ENCODE measurements at regions not wholly inside any gene's neighbourhood (a gene's known extent, or its start where the extent isn't known, plus 50 kb on each side); places are given as distances from the start of the nearest gene placed in this dataset.

- Histone ChIP-seq H3K4me3 (no peak overlapping the region), H3K36me3 (no peaks in the 10 kb centered on the region), H3K4me1 (no peaks in the 10 kb centered on the region), H3K27me3 (peaks cover 0 to 3% of the 10 kb centered on the region in 2 donors), H3K9me3 (peaks cover 0 to 8% of the 10 kb centered on the region in 2 donors), H3K27ac (no peak overlapping the region)
- intact Hi-C loops (cut with DNase I; ENCODE audit: low total_unique reads): no loop called here
- no peak for DNase-seq (ENCODE audit: low spot score in 2 of 2)
- no peak for TF ChIP-seq POLR2AphosphoS5 (IDR thresholded peaks at IDR 0.05)
- no peak for TF ChIP-seq CTCF (IDR thresholded peaks at IDR 0.05)
- TF ChIP-seq POLR2A (IDR thresholded peaks at IDR 0.05): no peak
Measured at GRCh38 chr15:69892351-69892750, 205.4 kb downstream of the TLE3 start.

GRCh38 chr15:69893086-69893485 lies 204.6 kb downstream of the TLE3 start:
- Histone ChIP-seq H3K9me3 (peaks cover 0 to 8% of the 10 kb centered on the region in 2 donors), H3K4me3 (no peak overlapping the region), H3K36me3 (no peaks in the 10 kb centered on the region), H3K27me3 (peaks cover 0 to 6% of the 10 kb centered on the region in 2 donors), H3K4me1 (no peaks in the 10 kb centered on the region), H3K27ac (no peak overlapping the region)
- no peak for TF ChIP-seq POLR2AphosphoS5 (IDR thresholded peaks at IDR 0.05)
- no peak for TF ChIP-seq POLR2A (IDR thresholded peaks at IDR 0.05)
- TF ChIP-seq CTCF (IDR thresholded peaks at IDR 0.05): no peak
- intact Hi-C loops (cut with DNase I; ENCODE audit: low total_unique reads): no loop called here
- no peak for DNase-seq (ENCODE audit: low spot score in 2 of 2)

GRCh38 chr15:69893863-69894262 lies 203.9 kb downstream of the TLE3 start:
- no peak for DNase-seq (ENCODE audit: low spot score in 2 of 2)
- Histone ChIP-seq H3K4me3 (no peak overlapping the region), H3K4me1 (no peaks in the 10 kb centered on the region), H3K36me3 (no peaks in the 10 kb centered on the region), H3K9me3 (peaks cover 0 to 8% of the 10 kb centered on the region in 2 donors), H3K27ac (no peak overlapping the region), H3K27me3 (peaks cover 0 to 6% of the 10 kb centered on the region in 2 donors)
- intact Hi-C loops (cut with DNase I; ENCODE audit: low total_unique reads): no loop called here
- no peak for TF ChIP-seq POLR2A (IDR thresholded peaks at IDR 0.05)
- no peak for TF ChIP-seq CTCF (IDR thresholded peaks at IDR 0.05)
- no peak for TF ChIP-seq POLR2AphosphoS5 (IDR thresholded peaks at IDR 0.05)

- peaks cover 0 to 8% of the 10 kb centered on the region in 2 donors for H3K9me3 ChIP-seq
- H3K4me1 ChIP-seq: no peaks in the 10 kb centered on the region
- no peak overlapping the region for H3K27ac ChIP-seq
- DNase-seq (ENCODE audit: low spot score in 2 of 2): no peak
- no peak overlapping the region for H3K4me3 ChIP-seq
- intact Hi-C loops (cut with DNase I; ENCODE audit: low total_unique reads): no loop called here
- peaks cover 0 to 6% of the 10 kb centered on the region in 2 donors for H3K27me3 ChIP-seq
- TF ChIP-seq POLR2AphosphoS5 (IDR thresholded peaks at IDR 0.05) (no peak), POLR2A (IDR thresholded peaks at IDR 0.05) (no peak), CTCF (IDR thresholded peaks at IDR 0.05) (no peak)
- H3K36me3 ChIP-seq: no peaks in the 10 kb centered on the region
Measured at GRCh38 chr15:69895202-69895601, 202.5 kb downstream of the TLE3 start.

- Histone ChIP-seq H3K27ac (no peak overlapping the region), H3K27me3 (peaks cover 0 to 6% of the 10 kb centered on the region in 2 donors), H3K36me3 (no peaks in the 10 kb centered on the region), H3K4me1 (no peaks in the 10 kb centered on the region), H3K9me3 (no peaks in the 10 kb centered on the region), H3K4me3 (no peak overlapping the region)
- TF ChIP-seq POLR2A (IDR thresholded peaks at IDR 0.05) (no peak), CTCF (IDR thresholded peaks at IDR 0.05) (no peak), POLR2AphosphoS5 (IDR thresholded peaks at IDR 0.05) (no peak)
- DNase-seq (ENCODE audit: low spot score in 2 of 2): no peak
- intact Hi-C loops (cut with DNase I; ENCODE audit: low total_unique reads): no loop called here
Measured at GRCh38 chr15:69896606-69897005, 201.1 kb downstream of the TLE3 start.
